H1 (cell line): ENCODE measurements at regions not wholly inside any gene's neighbourhood (a gene's known extent, or its start where the extent isn't known, plus 50 kb on each side); places are given as distances from the start of the nearest gene placed in this dataset.

ENCODE experiments used
- CTCF ChIA-PET: fragments of 300-600 bp; sonication (Branson Sonifier 250); formaldehyde crosslinking; loops from one replicate; lab custom pipeline; 2021; ENCODE audit not compliant: partially characterized antibody; lab: Charles Lee
- POLR2A ChIA-PET: fragments of 300-600 bp; sonication (Branson Sonifier 250); formaldehyde crosslinking; loops from one replicate; lab custom pipeline; 2021; ENCODE audit warnings: inconsistent platforms; ENCODE audit not compliant: partially characterized antibody; lab: Charles Lee
- DNase-seq, 2 experiments: peaks; one replicate each; pipeline versions ENCODE4 v3.0.0 to v3.0.0-alpha.2; 2010 to 2022; ENCODE audit warnings: low spot score in 2 of 2, low read depth in 1 of 2, mixed read lengths in 1 of 2
- FAIRE-seq: peaks from 2 replicates; lab custom pipeline; 2011; peaks lifted over from hg19 to GRCh38; lab: Jason Lieb, UNC
- H2AFZ ChIP-seq: 2 replicates; pipeline ENCODE4 v1.8.1; 2012; ENCODE audit warnings: low read length, inconsistent platforms
- H2AK5ac ChIP-seq: 2 replicates; pipeline ENCODE4 v1.6.1; 2013; ENCODE audit warnings: low read depth, low read length
- H2BK120ac ChIP-seq: replicated peaks from 2 replicates; pipeline ENCODE3; 2013; ENCODE audit warnings: low read depth, low read length, inconsistent platforms
- H2BK12ac ChIP-seq: 2 replicates; pipeline ENCODE4 v1.6.1; 2013; ENCODE audit warnings: low read depth, low read length
- H2BK15ac ChIP-seq: 2 replicates; pipeline ENCODE4 v1.6.1; 2013; ENCODE audit warnings: low read length
- H2BK20ac ChIP-seq: 2 replicates; pipeline ENCODE4 v1.6.1; 2013; ENCODE audit warnings: low read length
- H2BK5ac ChIP-seq: 2 replicates; pipeline ENCODE4 v1.6.1; 2013; ENCODE audit warnings: low read depth, low read length
- H3K14ac ChIP-seq: 2 replicates; pipeline ENCODE4 v1.6.1; 2013; ENCODE audit warnings: inconsistent platforms; ENCODE audit not compliant: insufficient read length
- H3K18ac ChIP-seq: 2 replicates; pipeline ENCODE4 v1.6.1; 2013; ENCODE audit warnings: low read length; ENCODE audit errors: extremely low read depth
- H3K23ac ChIP-seq: 2 replicates; pipeline ENCODE4 v1.6.1; 2013; ENCODE audit warnings: inconsistent platforms; ENCODE audit not compliant: insufficient read length
- H3K23me2 ChIP-seq: 2 replicates; pipeline ENCODE4 v1.6.1; 2013; ENCODE audit warnings: low read depth, low read length
- H3K27ac ChIP-seq: 2 replicates; pipeline ENCODE4 v1.6.1; 2011; ENCODE audit warnings: low read depth, low read length, inconsistent platforms
- H3K27me3 ChIP-seq, 4 experiments: replicated peaks in 1 of 4; 1 replicate in 1 of 4; 2 replicates in 3 of 4; pipeline versions ENCODE4 v1.6.1 to v1.8.1; 2011 to 2013; ENCODE audit warnings: low read length in 3 of 4, mild to moderate bottlenecking in 3 of 4, inconsistent platforms in 2 of 4, mixed read lengths in 2 of 4, moderate library complexity in 1 of 4; ENCODE audit not compliant: control insufficient read depth in 3 of 4, insufficient read depth in 3 of 4; ENCODE audit errors: extremely low read depth in 1 of 4
- H3K36me3 ChIP-seq, 4 experiments: 2 replicates each; pipeline versions ENCODE4 v1.6.1 to v1.8.1; 2011 to 2013; ENCODE audit warnings: mild to moderate bottlenecking in 4 of 4, low read length in 3 of 4, moderate library complexity in 2 of 4, control low read depth in 1 of 4, inconsistent platforms in 1 of 4; ENCODE audit not compliant: insufficient read depth in 4 of 4, control insufficient read depth in 2 of 4
- H3K4ac ChIP-seq: replicated peaks from 2 replicates; pipeline ENCODE3; 2013; ENCODE audit warnings: low read length, low read depth, mixed read lengths, inconsistent platforms; ENCODE audit not compliant: insufficient read length
- H3K4me1 ChIP-seq, 4 experiments: replicated peaks in 1 of 4; 1 replicate in 1 of 4; 2 replicates in 3 of 4; pipeline versions ENCODE4 v1.6.1 to v1.8.1; 2011 to 2013; ENCODE audit warnings: low read length in 3 of 4, inconsistent platforms in 2 of 4, mixed read lengths in 1 of 4; ENCODE audit not compliant: insufficient read depth in 4 of 4, control insufficient read depth in 3 of 4
- H3K4me2 ChIP-seq, 2 experiments: 2 replicates each; pipeline versions ENCODE4 v1.6.1 to v1.8.1; 2011 to 2013; ENCODE audit warnings: low read depth in 2 of 2, low read length in 2 of 2, control low read depth in 1 of 2, inconsistent platforms in 1 of 2, mild to moderate bottlenecking in 1 of 2; ENCODE audit not compliant: insufficient read depth in 1 of 2
- H3K4me3 ChIP-seq, 4 experiments: fragments of 200-600, 300-600 bp in 1 of 4; sonication (generic), shearing (Covaris generic), sonication (Bioruptor Twin) in 1 of 4; 2 replicates each; pipeline versions ENCODE4 v1.5.1 to v1.8.1; 2011 to 2016; ENCODE audit warnings: low read length in 4 of 4, low read depth in 3 of 4, control low read depth in 2 of 4, inconsistent platforms in 2 of 4, mild to moderate bottlenecking in 2 of 4, mixed read lengths in 1 of 4, moderate library complexity in 1 of 4; ENCODE audit not compliant: insufficient read depth in 2 of 4; ENCODE audit errors: extremely low read depth in 1 of 4
- H3K56ac ChIP-seq: replicated peaks from 2 replicates; pipeline ENCODE3; 2013; ENCODE audit warnings: low read depth, mild to moderate bottlenecking, mixed read lengths, low read length, inconsistent platforms; ENCODE audit not compliant: insufficient read length
- H3K79me1 ChIP-seq: 2 replicates; pipeline ENCODE4 v1.6.1; 2013; ENCODE audit warnings: low read depth, low read length, control low read depth
- H3K79me2 ChIP-seq, 2 experiments: 2 replicates each; pipeline versions ENCODE4 v1.6.1 to v1.8.1; 2012 to 2013; ENCODE audit warnings: low read length in 2 of 2, mild to moderate bottlenecking in 2 of 2, inconsistent platforms in 1 of 2; ENCODE audit not compliant: insufficient read depth in 2 of 2, control insufficient read depth in 1 of 2
- H3K9ac ChIP-seq, 4 experiments: replicated peaks in 1 of 4; 1 replicate in 1 of 4; 2 replicates in 3 of 4; pipeline versions ENCODE4 v1.6.1 to v1.8.1; 2011 to 2013; ENCODE audit warnings: low read depth in 3 of 4, low read length in 3 of 4, control low read depth in 2 of 4, mild to moderate bottlenecking in 2 of 4, moderate library complexity in 2 of 4, inconsistent platforms in 1 of 4; ENCODE audit errors: extremely low read depth in 1 of 4
- H3K9me3 ChIP-seq, 2 experiments: 2 replicates each; pipeline versions ENCODE4 v1.6.1 to v1.8.1; 2012 to 2013; ENCODE audit warnings: mild to moderate bottlenecking in 2 of 2, moderate library complexity in 2 of 2, control low read depth in 1 of 2, inconsistent platforms in 1 of 2, low read depth in 1 of 2, low read length in 1 of 2, mixed read lengths in 1 of 2; ENCODE audit not compliant: insufficient read depth in 2 of 2
- H4K20me1 ChIP-seq, 2 experiments: replicated peaks in 1 of 2; 2 replicates each; pipeline versions ENCODE3 to v1.8.1; 2011 to 2013; ENCODE audit warnings: inconsistent platforms in 2 of 2, low read length in 2 of 2, mild to moderate bottlenecking in 1 of 2; ENCODE audit not compliant: insufficient read depth in 2 of 2, control insufficient read depth in 1 of 2
- H4K5ac ChIP-seq: 2 replicates; pipeline ENCODE4 v1.6.1; 2013; ENCODE audit warnings: low read length, low read depth, mixed read lengths, inconsistent platforms; ENCODE audit not compliant: insufficient read length
- H4K8ac ChIP-seq: 2 replicates; pipeline ENCODE4 v1.8.0; 2013; ENCODE audit warnings: mild to moderate bottlenecking, moderate library complexity, low read length, inconsistent platforms; ENCODE audit not compliant: insufficient read depth; ENCODE audit errors: extremely low read depth
- H4K91ac ChIP-seq: replicated peaks from 2 replicates; pipeline ENCODE3; 2013; ENCODE audit warnings: low read length, mixed read lengths, inconsistent platforms; ENCODE audit not compliant: insufficient read length
- ATF3 ChIP-seq: IDR thresholded peaks from 2 replicates; pipeline ENCODE4 v1.6.1; 2011; ENCODE audit warnings: low read depth, mild to moderate bottlenecking, low read length; ENCODE audit not compliant: insufficient read depth
- BRCA1 ChIP-seq: IDR thresholded peaks from 2 replicates; pipeline ENCODE4 v1.6.1; 2012; ENCODE audit warnings: low read depth, low read length, improper control_type of control experiment
- CBX5 ChIP-seq: fragments of 300-800, 300-1000 bp; sonication (generic); IDR thresholded peaks from 2 replicates; pipeline ENCODE4 v1.7.1; 2016; ENCODE audit warnings: antibody characterized with exemption, low read length, low read depth
- CHD1 ChIP-seq: IDR thresholded peaks from 2 replicates; pipeline ENCODE4 v1.6.1; 2012; ENCODE audit warnings: low read depth, low read length, improper control_type of control experiment
- EP300 ChIP-seq, 2 experiments: IDR thresholded peaks; 1 replicate in 1 of 2; 2 replicates in 1 of 2; pipeline ENCODE4 v1.6.1; 2011 to 2012; ENCODE audit warnings: low read depth in 2 of 2, low read length in 2 of 2, mild to moderate bottlenecking in 2 of 2, borderline replicate concordance in 1 of 2, inconsistent platforms in 1 of 2, moderate library complexity in 1 of 2
- GABPA ChIP-seq: IDR thresholded peaks from 2 replicates; pipeline ENCODE4 v1.6.1; 2011; ENCODE audit warnings: mild to moderate bottlenecking, low read length, moderate library complexity, borderline replicate concordance; ENCODE audit not compliant: insufficient read depth
- HDAC2 ChIP-seq, 2 experiments: fragments of 300-600 bp in 1 of 2; sonication (generic) in 1 of 2; IDR thresholded peaks; 2 replicates each; pipeline ENCODE4 v1.6.1; 2011 to 2012; ENCODE audit warnings: low read depth in 2 of 2, low read length in 2 of 2, mild to moderate bottlenecking in 2 of 2, moderate library complexity in 2 of 2, borderline replicate concordance in 1 of 2, inconsistent platforms in 1 of 2
- RAD21 ChIP-seq, 2 experiments: IDR thresholded peaks in 1 of 2; conservative IDR thresholded peaks in 1 of 2; 2 replicates each; pipeline ENCODE4 v1.6.1; 2011; ENCODE audit warnings: low read depth in 2 of 2, low read length in 2 of 2, improper control_type of control experiment in 1 of 2, inconsistent platforms in 1 of 2, mild to moderate bottlenecking in 1 of 2, moderate library complexity in 1 of 2
- SIRT6 ChIP-seq: IDR thresholded peaks from one replicate; pipeline ENCODE4 v1.7.1; 2012; ENCODE audit warnings: low read length, inconsistent platforms
- SP4 ChIP-seq: IDR thresholded peaks from 2 replicates; pipeline ENCODE4 v1.6.1; 2012; ENCODE audit warnings: low read length, inconsistent platforms
- TBP ChIP-seq: IDR thresholded peaks from 2 replicates; pipeline ENCODE4 v1.6.1; 2011; ENCODE audit warnings: low read depth, low read length, improper control_type of control experiment
- WGBS, 2 experiments: shearing (Covaris generic) in 1 of 2; methylation state at CpG; one replicate each; pipeline versions ENCODE4 v1.1.6 to v1.1.7; 2013 to 2015; ENCODE audit warnings: low lambda C conversion rate in 2 of 2, mixed read lengths in 2 of 2, inconsistent platforms in 1 of 2, low coverage in 1 of 2, missing lambda C conversion rate in 1 of 2; ENCODE audit not compliant: insufficient replicate concordance in 2 of 2, insufficient coverage in 1 of 2, insufficient read length in 1 of 2; ENCODE audit errors: extremely low coverage in 1 of 2, missing lambda C conversion rate in 1 of 2; 5-methylcytosine and 5-hydroxymethylcytosine counted together

GRCh38 chr4:124201636-124202035, 510.9 kb downstream of the ANKRD50 start:
- ChIA-PET POLR2A (no interaction called here), CTCF (interaction anchor here (1.2 kb wide), 1 partner anchor 35 kb away, joined by 3 read pairs; no protein-coding TSS in a partner anchor)
- no peak overlapping the region for H4K8ac ChIP-seq
- no peaks in the 10 kb centered on the region for H3K27me3 ChIP-seq
- no peaks in the 10 kb centered on the region for H3K36me3 ChIP-seq
- H4K91ac ChIP-seq, result no peak overlapping the region
- H3K4me3 ChIP-seq, result no peak overlapping the region
- H4K20me1 ChIP-seq, result no peaks in the 10 kb centered on the region
- no peaks in the 10 kb centered on the region for H3K9me3 ChIP-seq
- H2BK12ac ChIP-seq, result no peak overlapping the region
- no peak overlapping the region for H2BK15ac ChIP-seq
- H2AK5ac ChIP-seq, result no peak overlapping the region
- H3K4ac ChIP-seq, result no peak overlapping the region
- TF ChIP-seq HDAC2 (IDR thresholded peaks at IDR 0.05; ENCODE audit: borderline replicate concordance in 1 of 2, low read depth in 2 of 2, low read length in 2 of 2) (no peak), RAD21 (IDR thresholded peaks at IDR 0.05 in 1 of 2, conservative IDR thresholded peaks at IDR 0.05 in 1 of 2; ENCODE audit: low read depth in 2 of 2, low read length in 2 of 2) (no peak), EP300 (IDR thresholded peaks at IDR 0.05; ENCODE audit: borderline replicate concordance in 1 of 2, low read depth in 2 of 2, low read length in 2 of 2) (no peak), TBP (no peak), CBX5 (no peak), SP4 (no peak), GABPA (no peak), CHD1 (no peak), ATF3 (no peak), BRCA1 (no peak), SIRT6 (no peak)
- H3K79me2 ChIP-seq, result no peaks in the 10 kb centered on the region
- H3K56ac ChIP-seq, result no peak overlapping the region
- H3K4me1 ChIP-seq, result no peaks in the 10 kb centered on the region
- no peak overlapping the region for H2BK120ac ChIP-seq
- no peak overlapping the region for H3K18ac ChIP-seq
- no peaks in the 10 kb centered on the region for H3K23me2 ChIP-seq
- H2BK20ac ChIP-seq, result no peak overlapping the region
- no peak overlapping the region for H3K23ac ChIP-seq
- no peak overlapping the region for H2BK5ac ChIP-seq
- no peak overlapping the region for H2AFZ ChIP-seq
- H3K79me1 ChIP-seq, result no peaks in the 10 kb centered on the region
- no peak overlapping the region for H3K4me2 ChIP-seq
- FAIRE-seq (no peak), DNase-seq (no peak)
- no peak overlapping the region for H3K27ac ChIP-seq
- no peak overlapping the region for H3K14ac ChIP-seq
- H3K9ac ChIP-seq, result no peak overlapping the region
- 90% methylated on average over 1 of the region's 1 CpG; no CpG with 5 or more reads in 1 of the 2 experiments for WGBS, 2 experiments
- H4K5ac ChIP-seq, result no peak overlapping the region
